Osteoblast (primary cell): ENCODE measurements at regions not wholly inside any gene's neighbourhood (a gene's known extent, or its start where the extent isn't known, plus 50 kb on each side); places are given as distances from the start of the nearest gene placed in this dataset.
"Not testable (repeated sequence)": the region's sequence is repeated elsewhere in the genome, so short reads cannot be mapped to it uniquely, and the experiment has no call there.

Source experiments
- DNase-seq: peaks from one replicate; pipeline ENCODE4 v3.0.0; 2011; ENCODE audit warnings: low spot score, mixed read lengths; ENCODE audit not compliant: insufficient read length; ENCODE audit errors: missing footprints
- H2AFZ ChIP-seq: 2 replicates; pipeline ENCODE4 v1.6.0; 2011; ENCODE audit warnings: mild to moderate bottlenecking, low read length
- H3K27ac ChIP-seq: 2 replicates; pipeline ENCODE4 v1.5.1; 2011; ENCODE audit warnings: mild to moderate bottlenecking, low read depth, low read length, moderate library complexity
- H3K27me3 ChIP-seq: 2 replicates; pipeline ENCODE4 v1.6.0; 2012; ENCODE audit warnings: mild to moderate bottlenecking, control low read depth, inconsistent platforms, low read length, moderate library complexity; ENCODE audit not compliant: insufficient read depth
- H3K36me3 ChIP-seq: 2 replicates; pipeline ENCODE4 v1.5.1; 2011; ENCODE audit warnings: mild to moderate bottlenecking, low read length, control low read depth, moderate library complexity; ENCODE audit not compliant: insufficient read depth
- H3K4me1 ChIP-seq: 2 replicates; pipeline ENCODE4 v1.5.1; 2011; ENCODE audit warnings: mild to moderate bottlenecking, low read length, control low read depth, moderate library complexity; ENCODE audit not compliant: insufficient read depth
- H3K4me2 ChIP-seq: 2 replicates; pipeline ENCODE4 v1.6.0; 2011; ENCODE audit warnings: mild to moderate bottlenecking, low read length; ENCODE audit not compliant: insufficient read depth
- H3K4me3 ChIP-seq: fragments of 200-600 bp; sonication (generic); 3 replicates; pipeline ENCODE4 v1.5.1; 2012; ENCODE audit warnings: mild to moderate bottlenecking, low read length, inconsistent platforms; ENCODE audit not compliant: insufficient read depth
- H3K79me2 ChIP-seq: 2 replicates; pipeline ENCODE4 v1.6.0; 2012; ENCODE audit warnings: mild to moderate bottlenecking, low read length, control low read depth, inconsistent platforms; ENCODE audit not compliant: insufficient read depth
- H3K9me3 ChIP-seq: 2 replicates; pipeline ENCODE4 v1.5.1; 2011; ENCODE audit warnings: low read depth, low read length, control low read depth
- H4K20me1 ChIP-seq: 2 replicates; pipeline ENCODE4 v1.6.0; 2012; ENCODE audit warnings: mild to moderate bottlenecking, low read length, control low read depth; ENCODE audit not compliant: insufficient read depth
- TF ChIP-seq, protein P1 (sequence below): IDR thresholded peaks from 2 replicates; pipeline ENCODE4 v1.5.1; 2011; ENCODE audit warnings: mild to moderate bottlenecking, low read depth, low read length, moderate library complexity; ENCODE audit errors: extremely low read depth

DNA sequence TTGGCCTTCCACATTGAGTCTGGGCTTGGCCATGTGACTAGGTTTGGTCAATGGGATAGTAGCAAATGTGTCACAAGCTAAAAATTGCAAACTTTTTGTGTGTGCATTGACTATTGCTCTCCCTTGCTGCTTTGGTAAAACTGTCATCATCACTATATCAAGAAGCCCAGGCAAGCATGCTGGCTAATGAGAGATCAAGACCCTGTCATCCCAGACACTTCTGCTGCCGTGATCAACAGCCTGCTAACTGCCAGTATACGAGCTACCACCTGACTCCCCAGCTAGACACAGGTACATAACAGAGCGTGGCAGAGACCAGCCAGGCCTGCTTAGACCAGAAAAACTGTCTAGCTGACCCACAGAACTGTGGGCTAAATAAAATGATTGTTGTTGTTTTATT is 456.7 kb upstream of the DCN start:
- Histone ChIP-seq H3K79me2 (no peaks in the 10 kb centered on the region), H2AFZ (no peak overlapping the region), H3K4me1 (no peaks in the 10 kb centered on the region), H3K4me3 (no peak overlapping the region), H3K36me3 (no peaks in the 10 kb centered on the region), H3K9me3 (no peaks in the 10 kb centered on the region), H4K20me1 (no peaks in the 10 kb centered on the region), H3K27me3 (no peaks in the 10 kb centered on the region), H3K27ac (no peak overlapping the region), H3K4me2 (no peak overlapping the region)
- DNase-seq = no peak
- TF ChIP-seq, protein P1, sequence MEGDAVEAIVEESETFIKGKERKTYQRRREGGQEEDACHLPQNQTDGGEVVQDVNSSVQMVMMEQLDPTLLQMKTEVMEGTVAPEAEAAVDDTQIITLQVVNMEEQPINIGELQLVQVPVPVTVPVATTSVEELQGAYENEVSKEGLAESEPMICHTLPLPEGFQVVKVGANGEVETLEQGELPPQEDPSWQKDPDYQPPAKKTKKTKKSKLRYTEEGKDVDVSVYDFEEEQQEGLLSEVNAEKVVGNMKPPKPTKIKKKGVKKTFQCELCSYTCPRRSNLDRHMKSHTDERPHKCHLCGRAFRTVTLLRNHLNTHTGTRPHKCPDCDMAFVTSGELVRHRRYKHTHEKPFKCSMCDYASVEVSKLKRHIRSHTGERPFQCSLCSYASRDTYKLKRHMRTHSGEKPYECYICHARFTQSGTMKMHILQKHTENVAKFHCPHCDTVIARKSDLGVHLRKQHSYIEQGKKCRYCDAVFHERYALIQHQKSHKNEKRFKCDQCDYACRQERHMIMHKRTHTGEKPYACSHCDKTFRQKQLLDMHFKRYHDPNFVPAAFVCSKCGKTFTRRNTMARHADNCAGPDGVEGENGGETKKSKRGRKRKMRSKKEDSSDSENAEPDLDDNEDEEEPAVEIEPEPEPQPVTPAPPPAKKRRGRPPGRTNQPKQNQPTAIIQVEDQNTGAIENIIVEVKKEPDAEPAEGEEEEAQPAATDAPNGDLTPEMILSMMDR = no peak

DNA sequence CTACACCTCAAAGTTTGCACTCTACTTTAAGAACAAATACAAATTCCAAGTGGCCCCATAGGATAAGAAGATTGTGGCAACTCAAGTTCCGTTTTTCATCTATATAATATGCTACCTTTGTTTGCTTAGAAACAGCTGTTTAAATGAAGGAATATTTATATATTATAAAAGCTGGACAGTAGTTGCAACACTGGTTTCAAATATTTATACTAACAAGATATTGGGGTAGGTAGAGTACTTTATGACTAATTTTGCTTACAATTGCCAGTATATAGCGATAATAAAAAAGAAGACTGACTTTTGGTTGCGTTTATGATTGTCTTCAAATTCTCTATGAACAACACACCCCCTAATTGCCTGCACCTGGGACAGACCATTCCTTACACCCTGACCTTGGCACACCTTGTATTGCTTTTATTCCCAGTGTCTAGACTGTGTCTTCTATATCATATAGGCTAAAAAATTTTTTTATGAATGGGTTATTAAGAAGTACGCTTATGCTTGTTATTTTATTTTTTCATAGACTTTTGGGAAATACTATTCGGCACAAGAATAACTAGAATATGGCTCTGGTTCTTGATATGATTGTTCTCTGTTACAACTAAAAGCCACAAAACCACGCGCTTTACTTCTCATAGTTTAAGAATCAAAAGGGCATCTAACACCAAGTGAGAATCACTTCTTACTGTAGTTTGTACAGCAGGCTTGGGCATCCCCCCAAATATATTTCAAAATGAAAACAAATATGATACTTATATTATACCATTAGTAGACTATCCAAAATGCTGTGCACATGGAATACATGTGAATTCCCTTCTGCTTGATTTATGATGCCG is 455.4 kb upstream of the DCN start:
- Histone ChIP-seq H3K4me1 (no peaks in the 10 kb centered on the region), H3K4me2 (no peak overlapping the region)
- TF ChIP-seq, protein P1 = no peak

DNA sequence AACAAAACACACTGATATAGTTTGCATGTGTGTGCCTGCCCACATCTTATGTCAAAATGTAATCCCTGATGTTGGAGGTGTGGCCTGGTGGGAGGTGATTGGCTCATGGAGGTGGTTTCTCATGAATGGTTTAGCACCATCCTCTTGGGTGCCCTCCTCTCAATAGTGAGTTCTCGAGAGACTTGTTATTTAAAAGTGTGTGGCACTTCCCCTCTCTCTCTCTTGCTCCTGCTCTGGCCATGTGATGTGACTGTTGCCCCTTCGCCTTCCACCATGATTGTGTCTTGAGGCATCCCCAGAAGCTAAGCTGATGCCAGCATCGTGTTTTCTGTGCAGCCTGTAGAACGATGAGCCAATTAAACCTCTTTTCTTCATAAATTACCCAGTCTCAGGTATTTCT is 454.1 kb upstream of the DCN start:
- Histone ChIP-seq H3K4me3 (no peak overlapping the region), H4K20me1 (no peaks in the 10 kb centered on the region), H3K4me2 (no peak overlapping the region), H3K36me3 (no peaks in the 10 kb centered on the region), H3K27me3 (no peaks in the 10 kb centered on the region), H3K9me3 (no peaks in the 10 kb centered on the region), H3K79me2 (no peaks in the 10 kb centered on the region), H3K4me1 (no peaks in the 10 kb centered on the region), H2AFZ (no peak overlapping the region), H3K27ac (no peak overlapping the region)
- TF ChIP-seq, protein P1 = no peak
- no peak for DNase-seq

More for the DNA sequence above, 455.4 kb upstream of the DCN start:
- Histone ChIP-seq H3K27ac (no peak overlapping the region), H2AFZ (no peak overlapping the region), H4K20me1 (no peaks in the 10 kb centered on the region), H3K36me3 (no peaks in the 10 kb centered on the region), H3K4me3 (no peak overlapping the region), H3K27me3 (no peaks in the 10 kb centered on the region), H3K9me3 (no peaks in the 10 kb centered on the region), H3K79me2 (no peaks in the 10 kb centered on the region)
- no peak for DNase-seq

DNA sequence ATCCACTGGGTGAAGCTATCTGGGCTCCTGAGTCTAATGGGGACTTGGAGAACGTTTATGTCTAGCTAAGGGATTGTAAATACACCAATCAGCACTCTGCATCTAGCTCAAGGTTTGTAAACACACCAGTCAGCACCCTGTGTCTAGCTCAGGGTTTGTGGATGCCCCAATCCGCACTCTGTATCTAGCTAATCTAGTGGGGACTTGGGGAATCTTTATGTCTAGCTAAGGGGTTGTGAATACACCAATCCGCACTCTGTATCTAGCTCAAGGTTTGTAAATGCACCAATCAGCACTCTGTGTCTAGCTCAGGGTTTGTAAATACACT is 451.7 kb upstream of the DCN start:
- not testable (repeated sequence) for H4K20me1 ChIP-seq, H3K27me3 ChIP-seq, DNase-seq, H3K4me1 ChIP-seq, H3K4me3 ChIP-seq, H3K27ac ChIP-seq, H2AFZ ChIP-seq, H3K4me2 ChIP-seq, H3K79me2 ChIP-seq, H3K9me3 ChIP-seq, H3K36me3 ChIP-seq
